HG03354 (cell line): ENCODE measurements at regions not wholly inside any gene's neighbourhood (a gene's known extent, or its start where the extent isn't known, plus 50 kb on each side); places are given as distances from the start of the nearest gene placed in this dataset.

Source experiments
- ATAC-seq: cut with Tn5 transposase; IDR thresholded peaks from one replicate; pipeline ENCODE4 v1.9.1; 2021; ENCODE audit warnings: mild to moderate bottlenecking; ENCODE audit not compliant: unreplicated experiment, poor library complexity, severe bottlenecking

GRCh38 chr12:30048371-30048770 is 264.6 kb upstream of the TMTC1 start:
- no peak for ATAC-seq

GRCh38 chr12:30047516-30048254 is 263.9 kb upstream of the TMTC1 start:
- ATAC-seq, result no peak

GRCh38 chr12:30046376-30046775 is 262.6 kb upstream of the TMTC1 start:
- ATAC-seq, result no peak

GRCh38 chr12:30045171-30045570 is 261.4 kb upstream of the TMTC1 start:
- ATAC-seq, result no peak

- ATAC-seq, result no peak
Observed at GRCh38 chr12:30044206-30044605, 260.5 kb upstream of the TMTC1 start.

- no peak for ATAC-seq
Observed at GRCh38 chr12:30043151-30043847, 259.6 kb upstream of the TMTC1 start.

- no peak for ATAC-seq
Observed at GRCh38 chr12:30041096-30041495, 257.4 kb upstream of the TMTC1 start.

- no peak for ATAC-seq
Observed at GRCh38 chr12:30030693-30031374, 247.1 kb upstream of the TMTC1 start.

GRCh38 chr12:30026621-30027234 is 243.0 kb upstream of the TMTC1 start:
- no peak for ATAC-seq

- ATAC-seq, result no peak
Observed at GRCh38 chr12:30025317-30025716, 241.6 kb upstream of the TMTC1 start.

GRCh38 chr12:30023186-30023585 is 239.4 kb upstream of the TMTC1 start:
- no peak for ATAC-seq

GRCh38 chr12:30021051-30021833 is 237.5 kb upstream of the TMTC1 start:
- no peak for ATAC-seq

- ATAC-seq, result no peak
Observed at GRCh38 chr12:30019366-30020140, 235.8 kb upstream of the TMTC1 start.

GRCh38 chr12:30016540-30017055 is 232.9 kb upstream of the TMTC1 start:
- no peak for ATAC-seq

GRCh38 chr12:30015631-30016337 is 232.0 kb upstream of the TMTC1 start:
- no peak for ATAC-seq

- no peak for ATAC-seq
Observed at GRCh38 chr12:30014991-30015390, 231.2 kb upstream of the TMTC1 start.

GRCh38 chr12:30012816-30013450 is 229.2 kb upstream of the TMTC1 start:
- no peak for ATAC-seq
